Heart left ventricle (tissue), 16 donors: ENCODE measurements at regions not wholly inside any gene's neighbourhood (a gene's known extent, or its start where the extent isn't known, plus 50 kb on each side); places are given as distances from the start of the nearest gene placed in this dataset.
A peak's percentile ranks its signal among the peaks of the same experiment; 100 is the strongest.

ENCODE experiments used
- ATAC-seq, 4 donors: fragments of 200-7000 bp; cut with Tn5 transposase; one replicate each; pipeline ENCODE4 v1.9.1; 2020 to 2022; ENCODE audit warnings: moderate library complexity in 4 of 4, mild to moderate bottlenecking in 3 of 4, moderate number of reproducible peaks in 1 of 4
- DNase-seq, 5 donors: peaks; one replicate each; pipeline ENCODE4 v3.0.0-alpha.2; 2020
- H3K27ac ChIP-seq, 12 donors: fragments of 200-600 bp; sonication (generic) in 4 of 12; one replicate each; pipeline versions ENCODE4 v1.5.0 to v1.8.0; 2016 to 2022; ENCODE audit warnings: mild to moderate bottlenecking in 2 of 12
- H3K27me3 ChIP-seq, 9 donors: fragments of 200-600 bp; sonication (generic) in 2 of 9; one replicate each; pipeline versions ENCODE4 v1.5.1 to v1.8.0; 2016 to 2022; ENCODE audit warnings: mild to moderate bottlenecking in 3 of 9
- H3K36me3 ChIP-seq, 9 donors: fragments of 200-600 bp; sonication (generic) in 2 of 9; one replicate each; pipeline versions ENCODE4 v1.5.0 to v1.8.0; 2018 to 2022; ENCODE audit warnings: mild to moderate bottlenecking in 2 of 9
- H3K4me1 ChIP-seq, 12 donors: fragments of 200-600 bp; sonication (generic) in 4 of 12; one replicate each; pipeline versions ENCODE4 v1.5.0 to v1.8.0; 2016 to 2022; ENCODE audit warnings: mild to moderate bottlenecking in 3 of 12
- H3K4me3 ChIP-seq, 12 donors: fragments of 200-600 bp; sonication (generic) in 4 of 12; one replicate each; pipeline versions ENCODE4 v1.5.0 to v1.8.0; 2017 to 2022; ENCODE audit warnings: mild to moderate bottlenecking in 9 of 12, moderate library complexity in 4 of 12
- H3K9me3 ChIP-seq, 12 donors: fragments of 200-600 bp; sonication (generic) in 4 of 12; one replicate each; pipeline versions ENCODE4 v1.5.0 to v1.8.0; 2016 to 2022; ENCODE audit warnings: mild to moderate bottlenecking in 1 of 12
- CTCF ChIP-seq, 12 donors: fragments of 200-600 bp; sonication (generic) in 4 of 12; IDR thresholded peaks; one replicate each; pipeline versions ENCODE4 v1.5.0 to v1.8.0; 2018 to 2022; ENCODE audit warnings: antibody characterized with exemption in 12 of 12, mild to moderate bottlenecking in 5 of 12
- POLR2A ChIP-seq, 2 donors: fragments of 450-650 bp; IDR thresholded peaks; one replicate each; pipeline ENCODE4 v1.6.1; 2017; ENCODE audit warnings: antibody characterized with exemption in 2 of 2, mild to moderate bottlenecking in 2 of 2, moderate library complexity in 2 of 2
- WGBS, 4 donors: extraction: QIAGEN DNeasy Blood & Tissue Kit in 2 of 4; methylation state at CpG; one replicate each; pipeline versions ENCODE4 v1.1.5 to v1.1.7; 2013 to 2018; 5-methylcytosine and 5-hydroxymethylcytosine counted together
- intact Hi-C, 10 donors: fragments of 100-400 bp; cut with DNase I; formaldehyde crosslinking; loops; one replicate each; pipeline versions ENCODE4 v1.11.1 to v1.14.2; 2022
- donor health status: ischemic (EF 13 %, LVEDD 7.1; RV severe dilation, severe dysfunction).
- donor health status: healthy with polysubstance abuse.
- donor health status: DM: no; HTN: yes; CAD: no.
- donor health status: DM: no; HTN: no; CAD: no.
- donor health status: ischemic (EF 25% LVEDD 6.9; RV normal size, moderate dysfunction).
- donor health status: ischemic (EF 25% LVEDD 5.7; RV mildly dilated, moderate dysfunction).
- donor health status: healthy.
- donor health status: DM: yes; HTN: yes; CAD: no.
- donor health status: ischemic (EF 35%, LVEDD 5.7; RV mildly dilated, moderate dysfunction).
- donor health status: nonischemic (EF 11% LVEDD 7.7; RV severe dilation, severe dysfunction).
- donor health status: DM: yes; HTN: yes; CAD: no.
- donor health status: PGD.
- donor health status: ischemic (EF 29% LVEDD 5.4; RV normal size, mild dysfunction).
- donor health status: nonischemic (EF 23%, LVEDD 6.1; RV moderate dilation, normal function).

DNA sequence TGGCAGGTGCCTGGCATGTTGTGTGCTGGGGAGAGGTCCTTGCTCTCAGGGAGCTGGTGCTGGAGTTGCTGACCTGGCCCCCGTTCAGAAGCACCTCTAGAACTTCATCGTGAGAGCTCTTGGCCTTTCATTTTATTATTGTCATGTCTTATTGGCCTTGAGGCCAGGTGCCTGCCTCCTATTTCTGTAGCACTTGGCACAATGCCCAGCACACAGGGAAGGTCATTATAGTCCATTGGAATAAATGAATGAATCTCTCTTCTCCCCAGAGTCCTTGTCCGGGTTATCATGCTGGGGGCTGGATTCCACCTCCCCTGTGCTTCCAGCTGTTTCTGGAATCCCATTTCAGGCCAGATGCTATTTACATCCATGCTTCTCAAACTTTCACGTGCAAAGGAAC, 169.2 kb downstream of the HAPSTR1 start:
- DNase-seq = peak in 4 of 5 donors; percentile 14 to 65 (median 34)
- Histone ChIP-seq H3K4me1 (peaks cover 0 to 9% (median 0%) of the 10 kb centered on the region in 12 donors), H3K27ac (no peak overlapping the region), H3K27me3 (peaks cover 0 to 9% (median 0%) of the 10 kb centered on the region in 9 donors), H3K4me3 (no peak overlapping the region), H3K36me3 (no peaks in the 10 kb centered on the region), H3K9me3 (peaks cover 0 to 4% (median 0%) of the 10 kb centered on the region in 12 donors)
- 13 to 25% (median 18%) methylated on average over 4 of the region's 4 CpGs for WGBS, 4 donors
- ATAC-seq = peak in 3 of 4 donors; percentile 27 to 36 (median 29)
- intact Hi-C loops = no loop called here
- TF ChIP-seq POLR2A (IDR thresholded peaks at IDR 0.05) = no peak
- no peak for TF ChIP-seq CTCF (IDR thresholded peaks at IDR 0.05)

GRCh38 chr16:9261376-9261775, 169.9 kb downstream of the HAPSTR1 start:
- Histone ChIP-seq H3K4me3 (no peak overlapping the region), H3K27ac (no peak overlapping the region), H3K27me3 (peaks cover 0 to 2% (median 0%) of the 10 kb centered on the region in 9 donors), H3K9me3 (peaks cover 0 to 11% (median 0%) of the 10 kb centered on the region in 12 donors), H3K36me3 (no peaks in the 10 kb centered on the region), H3K4me1 (peaks cover 0 to 9% (median 0%) of the 10 kb centered on the region in 12 donors)
- TF ChIP-seq POLR2A (IDR thresholded peaks at IDR 0.05) (no peak), CTCF (IDR thresholded peaks at IDR 0.05) (no peak)
- DNase-seq = no peak
- 74 to 82% (median 78%) methylated on average over 5 of the region's 5 CpGs for WGBS, 4 donors
- intact Hi-C loops = no loop called here
- ATAC-seq = no peak

GRCh38 chr16:9262941-9263715, 171.7 kb downstream of the HAPSTR1 start:
- ATAC-seq (no peak), DNase-seq (no peak)
- Histone ChIP-seq H3K9me3 (peaks cover 0 to 12% (median 0%) of the 10 kb centered on the region in 12 donors), H3K27me3 (no peaks in the 10 kb centered on the region), H3K4me3 (no peak overlapping the region), H3K4me1 (peaks cover 0 to 9% (median 0%) of the 10 kb centered on the region in 12 donors), H3K27ac (no peak overlapping the region), H3K36me3 (no peaks in the 10 kb centered on the region)
- 74 to 83% (median 79%) methylated on average over 15 of the region's 15 CpGs for WGBS, 4 donors
- no peak for TF ChIP-seq POLR2A (IDR thresholded peaks at IDR 0.05)
- no peak for TF ChIP-seq CTCF (IDR thresholded peaks at IDR 0.05)
- intact Hi-C loops = no loop called here

DNA sequence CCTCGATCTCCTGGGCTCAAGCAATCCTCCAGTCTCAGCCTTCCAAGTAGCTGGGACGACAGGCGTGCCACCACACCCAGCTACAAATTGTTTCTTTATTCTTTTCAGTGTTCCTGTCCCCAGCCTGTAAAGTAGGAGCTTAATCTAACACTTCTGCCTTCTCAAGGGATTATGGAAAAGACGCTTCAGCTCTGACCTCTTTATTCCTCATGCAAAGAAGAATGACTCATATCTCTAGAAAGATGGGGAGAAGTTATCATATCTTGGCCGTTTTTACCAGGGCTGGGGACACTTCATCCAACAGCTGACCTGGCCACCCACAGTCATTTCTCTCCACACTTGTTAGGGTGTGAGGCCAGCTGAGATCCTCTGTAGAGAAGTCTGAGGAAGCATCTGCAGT, 172.6 kb downstream of the HAPSTR1 start:
- Histone ChIP-seq H3K9me3 (peaks cover 0 to 12% (median 0%) of the 10 kb centered on the region in 12 donors), H3K27ac (no peak overlapping the region), H3K27me3 (peaks cover 0 to 4% (median 0%) of the 10 kb centered on the region in 9 donors), H3K36me3 (no peaks in the 10 kb centered on the region), H3K4me1 (peaks cover 0 to 9% (median 0%) of the 10 kb centered on the region in 12 donors), H3K4me3 (no peak overlapping the region)
- DNase-seq = no peak
- 48 to 55% (median 51%) methylated on average over 5 of the region's 5 CpGs for WGBS, 4 donors
- intact Hi-C loops = no loop called here
- TF ChIP-seq POLR2A (IDR thresholded peaks at IDR 0.05) = no peak
- ATAC-seq = no peak
